CD4-positive, alpha-beta T cell treated with Interleukin-10 for 1 hour (primary cell): ENCODE measurements at regions not wholly inside any gene's neighbourhood (a gene's known extent, or its start where the extent isn't known, plus 50 kb on each side); places are given as distances from the start of the nearest gene placed in this dataset.

Source experiments
- DNase-seq: peaks from one replicate; pipeline ENCODE4 v3.0.0-alpha.2; 2020

DNA sequence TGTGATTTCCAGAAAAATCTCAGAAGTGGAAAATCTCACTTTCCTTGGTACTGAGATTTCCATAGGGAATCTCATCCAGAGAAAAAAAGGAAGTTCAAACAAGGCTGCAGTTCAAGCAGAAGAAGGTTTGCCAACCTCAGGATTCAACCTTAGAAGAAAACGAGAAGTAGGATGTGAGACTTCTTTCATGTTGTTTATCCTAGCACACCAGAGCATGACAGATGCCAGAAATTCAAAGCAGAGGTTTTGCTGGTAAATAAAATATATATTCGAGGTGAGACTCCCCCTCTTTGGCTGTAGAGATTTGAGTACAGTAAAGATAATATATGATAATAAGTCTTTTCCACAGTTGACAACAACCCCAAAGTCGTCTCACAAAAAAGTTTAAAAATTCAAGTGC lies 116.9 kb upstream of the SMC2 start:
- no peak for DNase-seq

DNA sequence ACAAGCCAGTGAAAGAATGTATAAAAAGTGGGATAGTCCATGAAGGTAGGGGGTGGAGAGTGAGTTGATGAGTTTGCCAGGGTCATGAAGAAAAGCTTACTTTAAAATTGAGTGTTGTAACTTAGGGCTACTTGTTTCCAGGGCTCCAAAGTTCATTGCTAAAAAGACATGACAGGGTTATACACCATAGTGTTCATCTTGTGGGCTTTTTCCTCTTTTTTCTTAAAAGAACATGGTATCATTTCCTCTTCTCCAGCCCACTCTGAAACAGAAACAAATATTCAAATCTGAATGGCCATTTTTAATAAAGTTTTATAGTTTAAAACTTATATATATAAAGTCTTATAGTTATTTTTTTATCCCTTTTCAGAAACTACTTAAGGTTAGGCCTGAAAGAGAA lies 115.7 kb upstream of the SMC2 start:
- DNase-seq = no peak

DNA sequence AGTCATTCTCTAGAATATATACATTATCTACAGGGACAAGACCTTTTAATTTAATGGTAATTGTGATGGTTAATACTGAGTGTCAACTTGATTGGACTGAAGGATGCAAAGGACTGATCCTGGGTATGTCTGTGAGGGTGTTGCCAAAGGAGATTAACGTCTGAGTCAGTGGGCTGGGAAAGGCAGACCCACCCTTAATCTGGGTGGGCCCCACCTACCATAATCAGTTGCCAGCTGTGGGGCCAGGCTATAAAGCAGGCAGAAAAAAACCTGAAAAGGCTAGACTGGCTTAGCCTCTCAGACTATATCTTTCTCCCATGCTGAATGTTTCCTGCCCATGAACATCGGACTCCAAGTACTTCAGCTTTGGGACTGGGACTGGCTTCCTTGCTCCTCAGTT lies 112.2 kb upstream of the SMC2 start:
- no peak for DNase-seq

DNA sequence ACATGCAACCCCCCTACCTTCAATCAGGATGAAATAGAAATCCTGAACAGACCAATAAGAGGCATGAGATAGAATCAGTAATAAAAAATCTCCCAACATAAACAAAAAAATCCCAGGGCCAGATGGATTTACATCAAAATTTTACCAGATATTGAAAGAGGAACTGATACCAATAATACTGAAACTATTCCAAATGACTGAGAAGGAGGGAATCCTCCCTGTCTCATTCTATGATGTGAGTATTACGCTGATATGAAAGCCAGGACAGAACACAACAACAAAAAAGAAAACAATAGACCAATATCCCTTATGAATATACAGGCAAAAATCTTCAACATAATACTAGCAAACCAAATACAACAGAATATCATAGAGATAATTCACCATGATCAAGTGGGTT lies 109.0 kb upstream of the SMC2 start:
- DNase-seq = no peak

DNA sequence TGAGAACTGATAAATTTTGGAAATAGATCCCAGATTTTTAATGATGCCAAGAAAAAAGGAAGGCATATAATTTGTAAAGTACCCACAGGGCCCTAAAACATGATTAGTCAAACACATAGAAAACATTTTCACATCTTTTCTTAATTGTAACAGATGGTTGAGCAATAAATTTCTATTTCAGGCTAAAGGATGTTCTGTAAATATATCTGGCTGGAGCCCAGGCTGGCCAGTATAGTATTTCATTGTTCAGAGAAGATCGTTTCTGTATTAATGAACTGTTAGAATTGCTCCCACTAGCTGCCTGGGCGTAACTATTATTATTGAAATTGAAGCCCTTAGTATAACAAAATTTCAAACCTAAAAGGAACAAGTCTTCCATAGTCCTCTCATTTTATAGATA lies 105.3 kb upstream of the SMC2 start:
- no peak for DNase-seq

DNA sequence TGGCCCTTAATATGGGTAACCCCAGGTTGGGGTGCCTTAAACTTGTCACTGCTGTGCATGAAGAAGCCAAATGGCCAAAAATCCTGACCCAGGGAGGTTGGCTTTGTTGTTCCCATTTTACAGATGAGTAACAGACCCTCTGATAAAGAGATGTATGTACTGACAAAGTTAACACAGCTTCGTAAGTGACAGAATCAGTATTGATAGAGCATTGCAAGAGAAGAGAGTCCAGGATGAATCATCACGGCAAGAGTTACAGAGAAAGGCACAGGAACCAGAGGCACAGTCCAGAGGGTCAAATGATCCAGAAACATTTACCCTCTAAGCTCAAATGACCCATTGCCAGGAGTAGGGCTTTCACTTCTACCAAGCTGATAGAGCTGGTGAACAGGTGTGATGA lies 103.8 kb upstream of the SMC2 start:
- DNase-seq = no peak

DNA sequence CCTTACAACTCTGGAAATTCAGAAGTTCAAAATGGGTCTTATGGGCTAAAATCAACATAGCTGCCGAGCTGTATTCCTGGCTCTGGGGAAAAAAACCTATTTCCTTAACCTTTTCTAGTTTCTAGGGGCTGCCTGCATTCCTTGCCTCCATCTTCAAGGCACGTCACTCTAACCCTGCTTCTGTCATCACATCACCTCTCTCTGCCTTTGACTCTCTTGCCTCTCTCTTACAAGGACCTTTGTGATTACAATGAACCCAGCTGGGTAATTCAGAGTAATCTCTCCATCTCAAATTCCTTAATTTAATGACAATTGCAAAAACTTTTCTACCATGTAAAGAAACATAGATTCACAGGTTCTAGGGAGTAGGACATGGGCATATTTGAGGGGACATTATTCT lies 103.1 kb upstream of the SMC2 start:
- no peak for DNase-seq

DNA sequence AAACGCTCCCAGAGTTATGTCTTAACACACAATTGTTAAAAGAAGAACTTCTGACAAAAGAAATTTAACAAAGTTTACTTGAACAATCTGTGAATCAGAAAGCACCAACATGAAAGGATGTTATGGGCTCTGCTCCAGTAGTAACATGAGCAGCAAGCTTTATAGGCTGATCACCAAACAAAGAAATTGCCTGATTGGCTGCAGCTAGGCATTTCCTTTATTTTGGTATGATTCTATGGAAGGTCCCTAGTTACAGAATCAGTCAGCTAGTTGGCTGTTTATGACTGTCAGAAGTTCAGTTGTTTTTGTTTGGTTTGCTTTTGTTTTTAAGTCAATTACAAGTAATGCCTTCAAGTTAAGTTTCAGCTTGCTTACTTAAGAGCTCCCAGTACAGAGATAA lies 102.4 kb upstream of the SMC2 start:
- no peak for DNase-seq

DNA sequence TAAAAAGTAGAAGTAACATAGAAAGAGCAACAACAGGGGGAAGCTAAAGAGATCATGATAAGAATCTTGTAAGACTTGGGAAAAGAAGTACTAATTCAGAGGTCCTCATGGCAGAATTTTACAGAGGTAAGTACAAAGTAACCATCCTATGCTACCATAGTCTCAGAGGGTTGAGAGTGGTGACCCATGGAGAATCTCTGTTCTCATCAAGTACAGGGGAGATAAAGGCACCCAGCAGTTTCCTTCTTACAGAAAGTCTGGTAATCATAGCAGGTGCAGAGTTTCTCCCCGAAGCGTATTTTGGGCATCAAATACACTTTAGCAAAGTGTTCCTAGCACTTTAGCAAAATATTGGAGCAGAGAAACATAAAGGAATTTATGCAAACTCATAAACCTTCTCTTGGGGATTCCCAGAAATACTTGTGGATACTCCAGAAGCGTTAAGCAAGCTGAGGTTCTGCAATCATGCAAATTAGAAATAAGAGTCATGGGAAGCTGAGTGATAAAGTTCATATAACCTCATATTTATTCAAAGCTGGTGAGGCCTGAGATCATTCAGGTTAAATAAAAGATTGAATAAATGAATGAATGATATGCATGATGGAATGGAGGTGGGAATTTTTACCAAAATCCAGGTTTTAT lies 101.0 kb upstream of the SMC2 start:
- no peak for DNase-seq

DNA sequence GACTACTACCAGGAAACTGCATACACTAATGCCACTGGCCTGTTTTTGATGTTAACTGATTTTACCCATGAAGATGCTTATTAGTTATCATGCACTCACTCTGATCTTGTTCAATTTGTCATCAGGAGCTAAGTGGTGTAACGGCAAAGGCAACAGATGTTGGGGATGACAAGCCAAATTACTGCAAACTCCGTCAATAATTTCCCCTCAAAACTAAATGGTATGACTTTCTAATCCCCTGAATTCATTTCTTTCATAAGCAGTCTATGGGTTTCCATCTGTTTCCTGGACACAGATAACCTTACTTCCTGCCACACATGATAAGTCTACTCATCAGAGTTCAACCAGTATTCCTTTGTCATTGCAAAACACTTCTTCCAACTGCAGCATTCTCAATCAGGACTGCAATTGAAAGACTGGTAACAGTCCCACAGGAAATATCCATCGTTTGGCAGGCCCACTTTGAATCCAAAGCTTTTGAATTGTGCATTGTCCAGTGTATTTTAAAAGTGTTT lies 96.2 kb upstream of the SMC2 start:
- DNase-seq = no peak

DNA sequence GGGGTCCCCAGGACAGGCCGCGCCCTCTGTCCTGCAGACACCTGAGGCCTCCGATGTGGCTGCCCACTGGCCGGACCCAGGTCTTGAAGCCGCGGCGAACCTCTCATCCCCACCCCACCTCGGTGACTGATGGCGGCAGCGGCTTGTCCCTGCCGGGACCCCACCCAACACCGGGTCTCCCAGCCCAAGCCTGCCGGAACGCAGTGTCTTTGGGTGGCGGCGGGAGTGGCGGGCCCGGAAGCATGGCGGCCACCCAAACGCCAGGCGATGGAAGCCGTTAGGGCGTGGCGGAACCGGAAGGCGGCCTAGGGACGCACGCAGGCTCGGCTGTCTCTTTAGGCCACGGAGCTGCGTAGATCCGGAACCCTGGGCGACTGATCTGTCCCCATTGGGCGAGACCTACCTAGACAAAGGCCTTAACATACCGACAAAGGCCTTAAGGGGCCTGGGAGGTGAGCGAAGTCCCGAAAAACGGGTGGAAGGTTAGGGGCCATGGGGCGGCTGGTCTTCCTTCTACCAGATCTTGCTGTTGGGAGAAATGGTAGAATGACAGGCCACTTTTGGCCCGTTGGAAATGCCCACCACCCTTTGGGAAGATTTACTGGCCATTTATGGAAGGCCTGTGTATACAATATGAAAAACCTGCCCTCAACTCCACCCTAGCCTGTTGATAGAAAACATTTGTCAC lies 94.6 kb upstream of the SMC2 start:
- DNase-seq = no peak

DNA sequence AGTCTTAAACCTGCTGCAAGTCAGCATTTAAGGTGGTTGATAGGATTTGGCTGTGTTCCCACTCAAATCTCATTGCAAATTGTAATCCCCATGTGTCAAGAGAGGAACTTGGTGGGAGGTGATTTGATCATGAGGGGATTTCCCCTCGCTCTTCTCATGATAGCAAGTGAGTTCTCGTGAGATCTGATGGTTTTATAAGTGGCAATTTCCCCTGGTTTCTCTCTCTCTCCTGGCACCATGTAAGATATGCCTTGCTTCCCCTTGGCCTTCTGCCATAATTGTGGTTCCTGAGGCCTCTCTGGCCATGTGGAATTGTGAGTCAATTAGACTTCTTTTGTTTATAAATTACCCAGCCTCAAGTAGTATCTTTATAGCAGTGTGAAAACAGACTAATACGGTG lies 84.3 kb upstream of the SMC2 start:
- DNase-seq = no peak

DNA sequence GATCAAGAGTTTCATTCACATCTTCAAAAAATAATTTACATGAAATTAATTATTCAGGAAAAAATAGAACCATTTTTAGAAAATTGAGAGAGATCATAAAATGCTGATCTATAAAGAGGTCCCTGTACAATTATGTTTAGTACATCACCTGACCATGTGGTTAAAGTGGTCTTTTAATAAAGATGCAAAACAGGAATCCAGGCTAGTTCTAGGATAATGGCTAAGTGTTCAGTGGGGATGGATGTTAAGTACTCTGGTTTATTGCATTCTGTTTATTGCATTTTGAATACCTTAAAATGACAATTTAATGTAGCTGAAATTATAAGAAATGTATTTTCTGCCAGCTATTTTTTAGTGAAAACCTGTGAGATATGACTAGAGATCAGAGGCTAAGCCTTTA lies 72.0 kb upstream of the SMC2 start:
- DNase-seq = no peak

DNA sequence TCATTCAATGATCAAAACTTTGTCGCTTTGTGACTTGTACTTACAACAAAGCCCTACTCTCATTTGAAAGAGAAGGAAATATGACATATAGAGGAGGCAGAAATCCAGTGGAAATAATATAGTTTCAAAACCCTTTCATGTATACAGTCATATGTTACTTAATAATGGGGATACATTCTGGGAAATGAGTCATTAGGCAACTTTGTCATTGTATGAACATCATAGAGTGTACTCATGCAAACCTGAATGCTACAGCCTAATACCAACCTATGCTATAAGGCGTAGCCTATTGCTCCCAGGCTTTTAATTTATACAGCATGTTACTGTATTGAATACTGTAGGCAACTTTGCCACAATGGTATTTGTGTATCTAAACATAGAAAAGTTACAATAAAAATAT lies 69.0 kb upstream of the SMC2 start:
- no peak for DNase-seq

DNA sequence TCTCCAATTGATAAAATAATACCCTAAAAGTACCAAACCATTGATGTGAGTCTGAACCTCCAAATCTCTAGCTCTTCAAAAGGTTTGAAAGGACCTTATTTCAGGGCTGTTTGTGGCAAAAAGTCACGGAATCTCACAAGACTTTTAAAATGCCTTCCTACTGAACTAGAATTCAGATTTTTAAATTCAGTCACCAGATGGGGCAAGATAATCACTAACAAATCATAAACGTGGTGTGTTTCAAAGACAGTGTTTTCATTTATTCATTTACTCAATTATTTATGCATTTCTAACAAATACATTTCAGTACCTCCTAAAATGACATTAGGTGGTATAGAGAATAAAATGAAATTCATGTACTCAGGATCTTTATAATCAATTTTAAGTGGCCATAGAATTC lies 68.2 kb upstream of the SMC2 start:
- DNase-seq = no peak

DNA sequence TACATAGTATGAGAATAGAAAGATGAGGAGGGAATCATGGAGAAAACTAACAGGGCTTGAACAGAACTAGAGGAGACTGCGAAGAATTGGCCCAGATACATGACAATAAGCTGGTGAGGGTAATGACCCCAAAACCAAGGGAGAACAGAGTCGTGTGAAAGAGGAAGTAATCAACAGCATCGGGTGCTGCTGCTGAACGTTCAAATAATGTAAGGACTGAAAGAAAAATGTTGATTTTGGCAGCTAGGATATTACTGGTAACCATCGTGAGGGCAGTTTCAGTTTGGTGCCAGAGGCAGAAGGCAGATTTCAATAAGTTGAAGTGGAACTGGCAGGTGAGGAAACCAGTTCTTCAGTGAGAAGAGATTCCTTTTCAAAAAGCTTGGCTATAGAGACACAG lies 66.8 kb upstream of the SMC2 start:
- DNase-seq = no peak

DNA sequence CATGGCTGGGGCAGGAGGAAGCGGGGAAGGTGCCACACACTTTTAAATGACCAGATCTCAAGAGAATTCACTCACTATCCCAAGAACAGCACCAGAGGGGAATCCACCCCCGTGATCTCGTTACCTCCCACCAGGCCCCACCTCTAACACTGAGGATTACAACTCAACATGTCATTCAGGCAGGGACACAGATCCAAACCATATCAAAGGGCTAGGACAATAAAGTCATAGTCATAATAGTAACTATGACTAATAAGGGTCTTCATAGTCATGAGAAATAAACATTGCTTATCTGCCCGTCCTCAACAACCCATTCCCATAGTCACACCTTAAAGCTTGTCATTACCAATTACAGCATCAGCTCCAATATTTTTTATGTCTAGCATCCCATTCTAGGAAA lies 65.3 kb upstream of the SMC2 start:
- no peak for DNase-seq
